OCI-LY7 (cell line): ENCODE measurements at regions not wholly inside any gene's neighbourhood (a gene's known extent, or its start where the extent isn't known, plus 50 kb on each side); places are given as distances from the start of the nearest gene placed in this dataset.
"Not testable (repeated sequence)": the region's sequence is repeated elsewhere in the genome, so short reads cannot be mapped to it uniquely, and the experiment has no call there.

Experiments used
- BruUV-seq: library from RNA; stranded (reverse); fragments of 400-500 nt; replicated peaks from 2 replicates; lab custom pipeline; 2021; lab: Mats Ljungman, UMichigan
- CTCF ChIA-PET: fragments of 300-600 bp; sonication (Branson Sonifier 250); formaldehyde crosslinking; loops from one replicate; lab custom pipeline; 2022; ENCODE audit warnings: antibody characterized with exemption; ENCODE audit not compliant: unreplicated experiment; lab: Charles Lee
- POLR2A ChIA-PET: fragments of 300-600 bp; sonication (Branson Sonifier 250); formaldehyde crosslinking; loops from one replicate; lab custom pipeline; 2022; ENCODE audit warnings: antibody characterized with exemption; lab: Charles Lee
- DNase-seq: peaks from one replicate; pipeline ENCODE4 v3.0.0-alpha.2; 2015; ENCODE audit warnings: low spot score
- H2AFZ ChIP-seq: fragments of 200-600 bp; sonication (generic), shearing (Covaris generic); 2 replicates; pipeline ENCODE4 v1.6.1; 2014; ENCODE audit warnings: mild to moderate bottlenecking, antibody characterized with exemption, low read length, moderate library complexity
- H3K27ac ChIP-seq: fragments of 200-600 bp; sonication (generic); 2 replicates; pipeline ENCODE4 v1.5.1; 2014; ENCODE audit warnings: mixed run types, low read depth, mild to moderate bottlenecking, moderate library complexity, low read length, inconsistent platforms; ENCODE audit not compliant: poor library complexity, severe bottlenecking
- H3K36me3 ChIP-seq: fragments of 200-600 bp; sonication (generic); 2 replicates; pipeline ENCODE4 v1.6.1; 2014; ENCODE audit warnings: mild to moderate bottlenecking, antibody characterized with exemption, low read length, moderate library complexity, mixed read lengths; ENCODE audit not compliant: insufficient read depth
- H3K4me1 ChIP-seq: fragments of 200-600 bp; sonication (generic); 2 replicates; pipeline ENCODE4 v1.5.1; 2014; ENCODE audit warnings: mild to moderate bottlenecking, low read length; ENCODE audit not compliant: insufficient read depth, poor library complexity, severe bottlenecking
- H3K4me2 ChIP-seq: fragments of 200-600 bp; sonication (generic); 2 replicates; pipeline ENCODE4 v1.6.1; 2014; ENCODE audit warnings: mild to moderate bottlenecking, low read length
- H3K4me3 ChIP-seq: fragments of 200-600 bp; sonication (generic); 2 replicates; pipeline ENCODE4 v1.5.1; 2014; ENCODE audit warnings: mild to moderate bottlenecking, low read depth, low read length; ENCODE audit not compliant: poor library complexity, severe bottlenecking
- H3K79me2 ChIP-seq: fragments of 200-600 bp; sonication (generic); 2 replicates; pipeline ENCODE4 v1.6.1; 2016; ENCODE audit warnings: low read depth, mild to moderate bottlenecking, low read length, moderate library complexity, mixed read lengths; ENCODE audit not compliant: insufficient read depth
- H3K9me2 ChIP-seq: fragments of 200-600 bp; sonication (generic); 2 replicates; pipeline ENCODE4 v1.6.1; 2016; ENCODE audit warnings: mild to moderate bottlenecking, low read length, mixed read lengths; ENCODE audit not compliant: insufficient read depth
- H3K9me3 ChIP-seq: fragments of 200-600 bp; sonication (generic); 2 replicates; pipeline ENCODE4 v1.6.1; 2014; ENCODE audit warnings: mild to moderate bottlenecking, mixed run types, low read length, mixed read lengths
- H4K20me1 ChIP-seq: fragments of 200-600 bp; sonication (generic); 2 replicates; pipeline ENCODE4 v1.6.1; 2014; ENCODE audit warnings: mild to moderate bottlenecking, antibody characterized with exemption, low read length, moderate library complexity, mixed read lengths; ENCODE audit not compliant: insufficient read depth
- CTCF ChIP-seq: fragments of 200-600 bp; sonication (generic); conservative IDR thresholded peaks from 2 replicates; pipeline ENCODE4 v1.5.1; 2014; ENCODE audit warnings: mild to moderate bottlenecking, antibody characterized with exemption, low read length, moderate library complexity, mixed read lengths
- EZH2phosphoT487 ChIP-seq: fragments of 200-600 bp; sonication (generic); IDR thresholded peaks from 2 replicates; pipeline ENCODE4 v1.6.1; 2018; ENCODE audit warnings: low read depth, borderline replicate concordance, mild to moderate bottlenecking, mixed run types, antibody characterized with exemption, low read length, moderate library complexity, mixed read lengths
- intact Hi-C: fragments of 100-400 bp; cut with micrococcal nuclease; formaldehyde crosslinking; loops from one replicate; pipeline ENCODE4 v1.10.0; 2022; ENCODE audit not compliant: unreplicated experiment

GRCh38 chr7:89849052-89849451 lies 305.2 kb upstream of the STEAP1 start:
- intact Hi-C loops: no loop called here
- H3K4me1 ChIP-seq: no peaks in the 10 kb centered on the region
- no peak overlapping the region for H2AFZ ChIP-seq
- CTCF ChIA-PET: no interaction called here
- H3K9me3 ChIP-seq: no peaks in the 10 kb centered on the region
- no TSS peak for BruUV-seq
- H3K4me3 ChIP-seq: no peak overlapping the region
- POLR2A ChIA-PET: no interaction called here
- no peaks in the 10 kb centered on the region for H3K79me2 ChIP-seq
- H3K4me2 ChIP-seq: no peak overlapping the region
- no peaks in the 10 kb centered on the region for H4K20me1 ChIP-seq
- H3K36me3 ChIP-seq: no peaks in the 10 kb centered on the region
- no peak for TF ChIP-seq CTCF
- TF ChIP-seq EZH2phosphoT487: no peak
- no peaks in the 10 kb centered on the region for H3K9me2 ChIP-seq
- no peak overlapping the region for H3K27ac ChIP-seq
- no peak for DNase-seq

GRCh38 chr7:89857053-89857452 lies 297.2 kb upstream of the STEAP1 start:
- POLR2A ChIA-PET: interaction anchor here (0.7 kb wide), 1 partner anchor 82 kb away, joined by 3 read pairs; no protein-coding TSS in a partner anchor
- not testable (repeated sequence) for H3K79me2 ChIP-seq

GRCh38 chr7:89857767-89858166 lies 296.5 kb upstream of the STEAP1 start:
- H3K9me2 ChIP-seq: no peaks in the 10 kb centered on the region
- no peak overlapping the region for H3K4me3 ChIP-seq
- no peaks in the 10 kb centered on the region for H3K79me2 ChIP-seq
- CTCF ChIA-PET: no interaction called here
- H3K4me2 ChIP-seq: no peak overlapping the region
- no peaks in the 10 kb centered on the region for H3K4me1 ChIP-seq
- no TSS peak for BruUV-seq
- intact Hi-C loops: no loop called here
- H3K9me3 ChIP-seq: no peaks in the 10 kb centered on the region
- POLR2A ChIA-PET: interaction anchor here (0.7 kb wide), 1 partner anchor 81 kb away, joined by 3 read pairs; no protein-coding TSS in a partner anchor
- no peak overlapping the region for H2AFZ ChIP-seq
- no peaks in the 10 kb centered on the region for H4K20me1 ChIP-seq
- TF ChIP-seq CTCF: no peak
- TF ChIP-seq EZH2phosphoT487: no peak
- DNase-seq: no peak
- no peaks in the 10 kb centered on the region for H3K36me3 ChIP-seq
- no peak overlapping the region for H3K27ac ChIP-seq

More at GRCh38 chr7:89857053-89857452, 297.2 kb upstream of the STEAP1 start:
- H2AFZ ChIP-seq, H3K4me1 ChIP-seq, DNase-seq, CTCF ChIA-PET, H4K20me1 ChIP-seq, intact Hi-C loops, H3K4me3 ChIP-seq, BruUV-seq, H3K9me3 ChIP-seq, H3K27ac ChIP-seq, H3K4me2 ChIP-seq, H3K36me3 ChIP-seq, H3K9me2 ChIP-seq: not testable (repeated sequence)
